Coronary artery (tissue), 2 donors: ENCODE measurements at regions not wholly inside any gene's neighbourhood (a gene's known extent, or its start where the extent isn't known, plus 50 kb on each side); places are given as distances from the start of the nearest gene placed in this dataset.
"Not testable (repeated sequence)": the region's sequence is repeated elsewhere in the genome, so short reads cannot be mapped to it uniquely, and the experiment has no call there.

Source experiments
- DNase-seq: peaks from one replicate; pipeline ENCODE4 v3.0.0-alpha.2; 2017; ENCODE audit warnings: low spot score
- H3K27ac ChIP-seq, 2 donors: fragments of 200-600 bp; sonication (generic); one replicate each; pipeline ENCODE4 v1.5.1; 2016 to 2019
- H3K4me3 ChIP-seq: fragments of 200-600 bp; sonication (generic); 2 replicates; pipeline ENCODE4 v1.5.1; 2016; ENCODE audit warnings: mild to moderate bottlenecking, moderate library complexity
- TF ChIP-seq, protein P1 (sequence below): fragments of 200-600 bp; sonication (generic); IDR thresholded peaks from one replicate; pipeline ENCODE4 v1.5.1; 2019; ENCODE audit warnings: antibody characterized with exemption

GRCh38 chr15:92819278-92820235 is 80.6 kb upstream of the CHD2 start:
- TF ChIP-seq, protein P1, sequence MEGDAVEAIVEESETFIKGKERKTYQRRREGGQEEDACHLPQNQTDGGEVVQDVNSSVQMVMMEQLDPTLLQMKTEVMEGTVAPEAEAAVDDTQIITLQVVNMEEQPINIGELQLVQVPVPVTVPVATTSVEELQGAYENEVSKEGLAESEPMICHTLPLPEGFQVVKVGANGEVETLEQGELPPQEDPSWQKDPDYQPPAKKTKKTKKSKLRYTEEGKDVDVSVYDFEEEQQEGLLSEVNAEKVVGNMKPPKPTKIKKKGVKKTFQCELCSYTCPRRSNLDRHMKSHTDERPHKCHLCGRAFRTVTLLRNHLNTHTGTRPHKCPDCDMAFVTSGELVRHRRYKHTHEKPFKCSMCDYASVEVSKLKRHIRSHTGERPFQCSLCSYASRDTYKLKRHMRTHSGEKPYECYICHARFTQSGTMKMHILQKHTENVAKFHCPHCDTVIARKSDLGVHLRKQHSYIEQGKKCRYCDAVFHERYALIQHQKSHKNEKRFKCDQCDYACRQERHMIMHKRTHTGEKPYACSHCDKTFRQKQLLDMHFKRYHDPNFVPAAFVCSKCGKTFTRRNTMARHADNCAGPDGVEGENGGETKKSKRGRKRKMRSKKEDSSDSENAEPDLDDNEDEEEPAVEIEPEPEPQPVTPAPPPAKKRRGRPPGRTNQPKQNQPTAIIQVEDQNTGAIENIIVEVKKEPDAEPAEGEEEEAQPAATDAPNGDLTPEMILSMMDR, result no peak
- peak overlapping the region; percentile 75 to 78 for H3K27ac ChIP-seq
- H3K4me3 ChIP-seq, result peak overlapping the region; percentile 59
- no peak for DNase-seq

GRCh38 chr15:92820236-92821021 is 79.7 kb upstream of the CHD2 start:
- Histone ChIP-seq H3K4me3 (peak overlapping the region; percentile 59), H3K27ac (peak overlapping the region; percentile 75 to 78)
- peak; percentile 93 for DNase-seq
- TF ChIP-seq, protein P1, result no peak

- Histone ChIP-seq H3K27ac (no peak overlapping the region), H3K4me3 (no peak overlapping the region)
- TF ChIP-seq, protein P1, result no peak
- DNase-seq, result no peak
Measured at GRCh38 chr15:92821491-92822116, 78.5 kb upstream of the CHD2 start.

GRCh38 chr15:92822216-92823144 is 77.6 kb upstream of the CHD2 start:
- Histone ChIP-seq H3K27ac (no peak overlapping the region), H3K4me3 (no peak overlapping the region)
- no peak for DNase-seq
- TF ChIP-seq, protein P1, result no peak

DNA sequence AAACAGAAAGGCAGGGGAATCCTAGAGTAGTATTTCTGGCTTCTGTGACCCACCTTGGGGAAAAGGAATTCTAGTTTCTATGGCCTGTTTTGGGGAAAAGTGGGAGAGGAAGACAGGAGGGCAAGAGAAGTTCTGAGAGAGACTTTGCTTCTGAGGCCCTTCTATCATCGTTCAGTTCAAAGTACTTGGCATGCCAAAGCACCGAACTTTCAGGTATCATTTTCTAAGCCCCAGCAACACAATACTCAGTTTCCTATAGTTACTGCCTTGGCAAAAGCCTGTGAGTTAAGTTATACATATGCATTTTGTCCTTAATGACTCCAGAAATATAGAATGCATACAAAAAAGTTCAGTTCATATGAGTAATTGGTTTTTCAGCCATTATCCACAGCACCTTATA is 74.1 kb upstream of the CHD2 start:
- no peak overlapping the region for H3K4me3 ChIP-seq
- TF ChIP-seq, protein P1, result no peak
- no peak for DNase-seq
- H3K27ac ChIP-seq, result no peak overlapping the region

DNA sequence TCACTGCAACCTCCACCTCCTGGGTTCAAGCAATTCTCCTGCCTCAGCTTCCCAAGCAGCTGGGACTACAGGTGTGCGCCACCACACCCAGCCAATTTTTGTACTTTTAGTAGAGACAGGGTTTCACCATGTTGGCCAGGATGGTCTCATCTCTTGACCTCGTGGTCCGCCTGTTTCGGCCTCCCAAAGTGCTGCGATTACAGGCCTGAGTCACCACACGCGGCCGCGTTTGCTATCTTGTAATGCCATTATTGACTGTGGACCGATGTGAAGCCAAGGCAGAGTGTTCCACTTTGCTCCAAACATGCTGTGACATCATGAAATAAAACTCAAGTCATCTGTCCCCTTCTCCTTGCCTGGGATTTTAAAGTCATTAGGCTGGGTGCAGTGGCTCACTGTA is 72.1 kb upstream of the CHD2 start:
- DNase-seq, H3K4me3 ChIP-seq, H3K27ac ChIP-seq: not testable (repeated sequence)
